OCI-LY1 (cell line): ENCODE measurements at regions not wholly inside any gene's neighbourhood (a gene's known extent, or its start where the extent isn't known, plus 50 kb on each side); places are given as distances from the start of the nearest gene placed in this dataset.

Experiments used
- EZH2 ChIP-seq: fragments of 200-600 bp; sonication (generic), shearing (Covaris generic); IDR thresholded peaks from 2 replicates; pipeline ENCODE4 v1.8.0; 2017; ENCODE audit warnings: borderline replicate concordance, mixed run types, mild to moderate bottlenecking, antibody characterized with exemption, low read length, moderate library complexity, mixed read lengths
- TF ChIP-seq, protein P1 (sequence below): fragments of 200-600 bp; sonication (generic), shearing (Covaris generic); IDR thresholded peaks from 2 replicates; pipeline ENCODE4 v1.5.1; 2017; ENCODE audit warnings: mild to moderate bottlenecking, antibody characterized with exemption, low read length, moderate library complexity, mixed read lengths

DNA sequence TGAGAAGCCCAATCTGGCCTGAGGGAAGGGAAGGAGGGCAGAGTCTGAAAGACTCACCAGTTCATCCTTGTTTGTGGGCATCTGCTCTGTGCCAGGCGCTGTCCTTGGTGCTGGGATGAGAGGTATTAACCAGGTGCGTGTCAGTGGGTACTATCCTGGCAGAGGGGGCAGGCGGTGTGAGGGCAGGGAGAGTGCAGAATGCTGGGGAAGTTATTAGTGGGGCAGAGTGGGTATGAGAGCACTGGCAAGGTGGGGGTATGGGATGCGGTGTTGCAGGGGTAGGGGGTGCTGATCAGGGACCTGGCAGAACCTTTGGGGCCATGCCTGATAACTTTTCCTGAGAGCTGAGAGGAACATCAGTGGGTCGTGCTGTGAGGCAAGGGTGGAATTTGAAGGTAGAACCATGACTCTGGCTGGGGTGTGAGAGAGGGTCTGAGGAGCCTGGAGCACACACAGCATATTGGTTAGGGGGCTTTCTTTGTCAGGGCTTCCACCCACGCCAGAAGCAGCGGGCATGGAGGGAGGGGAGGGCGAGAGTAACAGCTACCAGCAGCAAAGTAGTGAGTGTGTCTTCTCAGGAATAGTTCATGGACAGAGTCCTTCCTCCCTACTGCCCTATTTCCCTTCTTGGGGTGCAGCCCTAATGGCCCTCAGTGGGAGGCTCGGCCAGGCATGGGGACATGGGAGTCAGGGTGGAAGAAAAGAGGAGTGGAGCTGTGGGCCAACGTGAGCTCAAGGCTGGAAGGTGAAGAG, 290.7 kb downstream of the CYP26B1 start:
- TF ChIP-seq, protein P1, sequence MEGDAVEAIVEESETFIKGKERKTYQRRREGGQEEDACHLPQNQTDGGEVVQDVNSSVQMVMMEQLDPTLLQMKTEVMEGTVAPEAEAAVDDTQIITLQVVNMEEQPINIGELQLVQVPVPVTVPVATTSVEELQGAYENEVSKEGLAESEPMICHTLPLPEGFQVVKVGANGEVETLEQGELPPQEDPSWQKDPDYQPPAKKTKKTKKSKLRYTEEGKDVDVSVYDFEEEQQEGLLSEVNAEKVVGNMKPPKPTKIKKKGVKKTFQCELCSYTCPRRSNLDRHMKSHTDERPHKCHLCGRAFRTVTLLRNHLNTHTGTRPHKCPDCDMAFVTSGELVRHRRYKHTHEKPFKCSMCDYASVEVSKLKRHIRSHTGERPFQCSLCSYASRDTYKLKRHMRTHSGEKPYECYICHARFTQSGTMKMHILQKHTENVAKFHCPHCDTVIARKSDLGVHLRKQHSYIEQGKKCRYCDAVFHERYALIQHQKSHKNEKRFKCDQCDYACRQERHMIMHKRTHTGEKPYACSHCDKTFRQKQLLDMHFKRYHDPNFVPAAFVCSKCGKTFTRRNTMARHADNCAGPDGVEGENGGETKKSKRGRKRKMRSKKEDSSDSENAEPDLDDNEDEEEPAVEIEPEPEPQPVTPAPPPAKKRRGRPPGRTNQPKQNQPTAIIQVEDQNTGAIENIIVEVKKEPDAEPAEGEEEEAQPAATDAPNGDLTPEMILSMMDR = no peak
- TF ChIP-seq EZH2 = no peak
